ENCODE measurements at regions not wholly inside any gene's neighbourhood (a gene's known extent, or its start where the extent isn't known, plus 50 kb on each side); places are given as distances from the start of the nearest gene placed in this dataset.

DNA sequence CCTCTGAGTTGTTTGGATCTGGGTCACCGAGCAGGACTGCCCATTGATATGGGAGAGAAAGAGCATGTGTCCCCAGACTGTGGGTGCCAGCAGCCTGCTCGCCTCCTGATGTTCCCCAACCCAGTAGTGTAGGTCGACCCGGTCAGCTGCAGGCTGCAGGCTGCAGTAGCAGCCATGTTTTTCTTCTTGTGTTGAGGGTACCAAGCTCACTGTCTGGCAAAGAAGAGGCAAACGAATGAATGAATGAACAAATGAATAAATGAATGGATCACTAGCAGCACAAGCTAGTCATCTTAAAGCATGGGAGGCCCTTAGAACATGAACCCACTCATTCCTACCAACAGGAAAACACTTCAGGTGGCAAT, 293.2 kb downstream of the SOX9 start:
- DNase-seq: no peak

DNA sequence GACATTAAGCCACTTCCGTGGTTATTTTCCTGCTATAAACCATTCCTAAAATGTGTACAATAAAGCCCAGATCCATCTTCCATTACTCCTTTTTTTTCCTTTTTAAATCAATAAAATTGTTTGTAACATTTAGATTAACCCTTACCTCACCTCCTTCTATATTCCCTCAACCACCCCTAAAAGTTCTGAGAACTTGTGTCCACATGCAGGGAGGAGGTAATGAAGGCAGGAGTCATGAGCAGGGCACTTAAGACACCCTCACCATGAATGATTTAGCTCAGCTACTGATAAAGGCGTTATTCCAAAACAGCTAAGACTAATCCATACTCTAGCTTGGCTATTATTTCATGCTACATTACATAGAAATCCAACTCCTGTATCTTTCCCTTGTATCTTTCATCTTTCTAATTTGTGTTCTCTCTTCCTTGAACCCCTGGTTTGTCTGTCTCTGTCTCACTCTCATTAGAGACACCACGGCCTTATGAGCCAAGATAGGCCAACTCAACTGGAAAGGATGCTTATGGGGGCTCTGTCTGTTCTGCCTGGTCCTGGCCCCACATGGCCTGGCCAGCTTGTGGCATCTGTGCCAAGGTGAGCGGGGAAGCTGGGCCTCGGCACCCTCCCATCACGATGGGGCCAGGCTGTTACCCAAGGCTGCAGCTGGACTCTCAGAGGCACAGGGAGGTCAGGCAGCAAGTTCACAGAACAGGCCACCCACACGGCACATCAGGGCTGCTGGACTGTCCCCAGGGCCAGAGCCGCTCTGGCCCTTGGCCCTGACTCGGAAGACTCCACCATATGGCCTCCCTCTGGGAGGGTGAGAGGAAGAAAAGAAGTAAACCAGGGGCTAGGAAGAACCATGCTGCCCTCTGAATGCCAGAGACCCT, 294.4 kb downstream of the SOX9 start:
- DNase-seq: no peak

DNA sequence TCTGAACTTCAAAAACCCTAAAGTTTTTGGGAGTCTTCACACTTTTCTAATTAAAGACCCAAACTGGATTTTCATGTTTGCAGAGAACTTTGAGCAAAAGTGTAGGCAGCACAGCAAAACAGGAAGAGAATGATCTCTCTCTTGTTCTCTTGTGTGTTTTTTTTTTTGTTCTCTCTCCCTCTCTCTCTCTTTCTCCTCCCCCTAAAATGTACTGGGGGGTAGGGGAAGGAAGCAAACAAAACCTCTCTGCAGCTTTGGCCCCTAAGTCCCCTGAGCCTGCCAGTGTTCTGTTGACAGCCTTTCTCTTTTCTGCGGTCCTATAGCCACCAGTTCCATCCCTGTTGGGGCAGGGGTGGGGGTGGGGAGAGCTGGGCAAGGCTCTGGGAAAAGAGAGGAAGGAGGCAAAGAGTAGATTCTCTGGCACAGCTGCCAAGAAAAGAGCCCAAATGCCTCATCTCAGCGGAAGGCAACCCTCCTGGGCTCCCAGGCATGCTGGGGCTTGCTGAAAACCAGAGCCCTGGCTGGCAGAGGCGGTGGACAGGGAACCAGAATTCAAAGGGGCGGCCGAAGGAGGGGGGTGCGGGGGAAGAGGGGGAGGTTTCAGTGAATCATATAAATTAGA, 295.3 kb downstream of the SOX9 start:
- DNase-seq: no peak

DNA sequence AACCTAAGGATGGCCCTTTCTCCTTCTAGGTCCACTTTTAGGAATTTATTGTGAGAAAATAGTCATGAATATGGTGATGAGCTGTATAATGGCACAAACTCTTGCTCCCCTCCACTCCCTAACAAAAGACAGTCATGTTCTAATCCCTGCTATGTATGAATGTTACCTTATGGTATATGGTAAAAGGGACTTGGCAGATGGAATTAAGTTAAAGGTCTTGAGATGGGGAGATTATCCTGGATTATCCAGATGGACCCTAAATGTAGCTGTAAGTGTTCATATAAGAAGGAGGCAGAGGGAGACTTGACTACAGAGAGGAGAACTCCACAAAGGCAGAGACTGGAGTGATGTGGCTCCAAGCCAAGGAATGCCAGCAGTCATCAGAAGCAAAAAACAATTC, 296.1 kb downstream of the SOX9 start:
- no peak for DNase-seq

DNA sequence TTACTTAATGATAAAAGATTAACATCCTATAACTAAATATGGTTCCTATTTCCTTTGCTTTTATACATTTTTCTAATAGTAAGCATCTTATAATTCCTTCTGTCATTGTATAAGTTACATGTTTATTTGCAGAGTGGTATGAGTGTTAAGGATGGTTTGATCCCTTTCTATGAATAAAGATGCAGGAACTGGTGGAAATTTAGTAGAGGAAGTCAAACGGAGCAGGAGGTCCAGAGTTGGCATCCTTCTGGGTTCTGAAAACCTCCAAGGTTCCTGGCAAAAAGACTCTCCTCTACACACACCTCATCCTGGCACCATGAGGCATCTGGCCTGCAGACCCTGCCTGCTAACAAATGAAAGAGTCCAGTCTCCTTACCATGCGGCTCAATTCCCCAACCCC, 296.8 kb downstream of the SOX9 start:
- DNase-seq: no peak

DNA sequence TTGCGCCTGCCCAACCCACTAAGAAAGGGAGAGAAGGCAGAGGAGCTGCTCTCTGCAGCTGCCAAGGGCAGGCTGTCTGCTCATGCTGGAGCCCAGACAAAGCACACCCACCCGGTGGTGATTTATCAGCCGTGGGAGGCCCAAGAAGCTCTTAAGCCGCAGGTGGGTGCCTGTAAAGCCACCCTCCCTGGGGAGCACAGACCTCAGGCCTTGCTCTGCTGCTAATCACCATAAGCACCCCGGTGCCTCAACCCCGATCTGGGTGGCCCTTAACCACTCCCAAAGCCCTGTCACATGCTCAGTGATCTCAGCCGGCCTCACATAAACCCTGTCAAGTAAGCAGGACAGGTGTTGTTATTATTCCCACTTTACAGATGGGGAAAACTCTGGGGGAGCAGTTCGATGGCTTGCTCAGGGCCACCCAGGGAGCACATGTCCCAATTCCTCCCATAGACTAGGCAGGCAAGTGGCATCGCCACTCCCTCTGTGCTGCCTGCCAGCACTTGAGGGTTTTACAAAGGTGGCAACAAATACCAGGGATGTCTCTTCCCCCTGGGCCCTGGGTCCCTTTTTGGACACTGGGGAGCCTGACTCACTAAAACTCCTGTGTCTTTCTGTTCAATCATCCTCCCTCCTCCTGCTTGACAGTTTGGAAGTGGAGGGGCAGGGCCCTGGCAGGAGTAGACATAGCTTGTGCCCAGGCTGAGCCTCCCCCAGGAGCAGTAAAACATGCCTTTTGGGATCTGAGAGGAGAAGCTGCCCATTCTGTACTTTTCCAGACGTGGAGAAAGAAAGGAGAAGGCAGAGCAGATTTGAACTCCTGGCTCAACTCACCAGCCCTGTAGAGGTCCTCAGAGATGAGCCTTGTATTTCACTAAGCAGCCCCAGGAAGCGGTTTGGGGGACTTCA, 299.3 kb downstream of the SOX9 start:
- no peak for DNase-seq

DNA sequence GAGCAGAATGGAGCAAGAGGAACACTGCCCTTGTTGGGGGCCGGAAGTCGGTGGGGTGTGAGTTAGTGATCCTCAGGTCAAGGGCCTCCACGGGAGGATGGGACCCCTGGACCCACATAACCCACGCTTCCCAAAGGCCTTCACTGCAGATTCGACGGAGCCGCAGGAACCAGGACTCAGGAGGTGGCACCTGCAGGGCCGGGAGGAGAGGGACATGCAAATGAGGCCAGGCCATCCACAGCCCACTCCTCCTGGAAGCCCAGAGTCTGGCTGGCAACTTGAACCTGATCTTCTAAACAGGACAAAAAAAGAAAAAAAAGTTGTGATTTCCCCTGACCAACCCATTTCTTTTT, 299.9 kb downstream of the SOX9 start:
- no peak for DNase-seq

DNA sequence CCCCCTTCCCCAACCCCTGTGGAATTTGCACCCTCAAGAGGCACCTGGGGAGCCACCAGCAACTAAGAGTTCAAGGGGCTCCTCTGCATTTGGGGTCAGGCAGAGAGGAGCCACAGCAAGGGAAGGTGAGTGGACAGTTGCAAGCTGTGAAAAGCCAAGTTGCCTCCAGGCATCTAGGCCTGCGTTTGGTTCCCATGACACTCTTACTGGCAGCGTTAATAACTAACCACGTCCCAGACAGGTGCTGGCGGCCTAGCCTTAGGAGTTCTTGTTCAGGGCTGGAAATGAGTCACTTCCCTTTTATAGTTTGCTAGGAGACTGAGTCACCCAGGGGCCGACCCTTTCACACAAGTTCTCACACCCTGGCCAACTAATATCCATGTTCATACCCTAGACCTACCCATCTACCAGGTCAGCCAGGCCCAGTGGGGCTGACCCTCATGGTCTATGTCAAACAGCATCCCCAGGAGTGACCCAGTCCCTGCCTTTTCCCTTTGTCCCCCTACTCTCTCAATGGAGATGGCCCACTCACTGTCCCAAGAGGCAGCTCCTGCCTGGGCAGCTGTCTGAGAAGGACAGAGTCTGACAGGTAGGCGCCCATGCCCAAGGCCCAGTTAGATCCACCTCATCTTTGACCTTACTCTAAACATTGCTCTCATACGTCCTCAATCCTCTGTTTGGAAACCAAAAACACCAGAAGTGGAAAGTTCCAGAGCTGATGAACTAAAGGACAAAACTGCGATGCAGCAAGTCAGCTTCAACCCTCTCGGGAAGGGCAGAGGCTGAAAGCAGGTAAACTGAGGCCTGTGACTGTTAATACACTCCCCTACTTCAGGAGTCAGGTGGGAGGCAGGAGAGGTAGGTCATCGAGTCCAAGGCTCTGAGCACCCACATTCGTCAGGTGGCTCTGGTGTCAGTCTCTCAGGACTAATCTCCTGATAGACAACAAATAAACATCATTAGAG, 300.6 kb downstream of the SOX9 start:
- no peak for DNase-seq

GRCh38 chr17:72422204-72422504, 301.3 kb downstream of the SOX9 start:
- no peak for DNase-seq

DNA sequence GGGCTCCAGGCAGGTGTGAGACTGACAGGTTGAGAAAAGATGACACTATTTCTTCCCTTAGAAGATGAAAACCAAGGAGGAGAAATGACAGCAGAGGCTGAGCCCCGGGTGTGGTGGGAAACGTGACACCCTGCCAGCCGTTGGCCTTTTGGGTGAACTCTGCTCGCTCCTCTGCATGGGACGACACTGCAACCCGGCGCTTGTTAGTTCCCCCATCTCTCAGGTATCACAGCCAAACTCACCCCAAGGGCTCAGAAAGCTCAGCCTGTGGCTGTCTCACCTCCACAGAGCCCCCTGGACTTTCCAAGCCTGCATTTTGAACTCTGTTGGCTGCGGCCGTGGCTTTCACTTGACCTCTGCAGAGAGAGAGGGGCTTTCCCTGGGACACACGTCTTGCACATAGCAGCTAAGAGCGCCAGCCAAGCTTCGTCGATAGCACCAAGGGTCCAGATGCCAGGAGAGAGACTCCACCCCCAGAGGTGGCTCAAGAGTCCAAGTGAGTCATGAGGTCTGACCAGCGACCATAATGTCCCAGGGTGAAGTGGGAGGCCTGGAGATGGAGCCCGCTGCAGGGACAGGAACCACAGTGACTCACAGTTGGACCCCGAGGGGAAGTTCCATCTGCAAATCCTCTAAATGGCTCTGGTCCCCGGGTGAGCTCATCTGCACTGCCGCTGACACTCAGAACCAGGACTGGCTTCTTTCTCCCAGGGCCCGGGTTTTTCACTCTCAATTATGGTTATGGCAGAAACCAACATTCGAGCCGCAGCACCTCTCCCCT, 301.9 kb downstream of the SOX9 start:
- no peak for DNase-seq

- no peak for DNase-seq
These were observed 302.4 kb downstream of the SOX9 start for GRCh38 chr17:72423286-72423589.

- DNase-seq: no peak
These were observed 302.9 kb downstream of the SOX9 start for GRCh38 chr17:72423718-72424117.

- no peak for DNase-seq
These were observed 303.8 kb downstream of the SOX9 start for GRCh38 chr17:72424505-72425117.

- no peak for DNase-seq
These were observed 304.4 kb downstream of the SOX9 start for GRCh38 chr17:72425133-72425793.

GRCh38 chr17:72425794-72426168, 305.0 kb downstream of the SOX9 start:
- DNase-seq: no peak

DNA sequence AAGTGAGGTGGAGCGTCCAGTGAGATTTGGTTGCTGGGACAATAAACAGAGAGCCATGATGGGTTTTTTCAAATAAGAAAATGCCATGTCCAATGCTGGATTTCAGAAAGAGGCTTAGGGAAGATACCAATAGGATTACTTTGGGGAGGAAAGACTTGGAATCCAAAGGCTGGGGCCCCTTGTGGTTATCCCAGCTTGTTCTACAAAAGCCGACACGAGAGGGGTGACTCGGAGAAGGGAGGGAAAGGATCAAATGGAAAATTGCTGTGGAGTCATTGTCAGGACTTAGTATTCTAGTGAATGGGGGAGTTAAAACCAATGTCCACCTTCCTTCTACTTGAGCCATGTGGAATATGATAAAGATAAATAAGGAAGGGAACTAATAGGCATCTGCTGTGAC, 305.5 kb downstream of the SOX9 start:
- DNase-seq: no peak

DNA sequence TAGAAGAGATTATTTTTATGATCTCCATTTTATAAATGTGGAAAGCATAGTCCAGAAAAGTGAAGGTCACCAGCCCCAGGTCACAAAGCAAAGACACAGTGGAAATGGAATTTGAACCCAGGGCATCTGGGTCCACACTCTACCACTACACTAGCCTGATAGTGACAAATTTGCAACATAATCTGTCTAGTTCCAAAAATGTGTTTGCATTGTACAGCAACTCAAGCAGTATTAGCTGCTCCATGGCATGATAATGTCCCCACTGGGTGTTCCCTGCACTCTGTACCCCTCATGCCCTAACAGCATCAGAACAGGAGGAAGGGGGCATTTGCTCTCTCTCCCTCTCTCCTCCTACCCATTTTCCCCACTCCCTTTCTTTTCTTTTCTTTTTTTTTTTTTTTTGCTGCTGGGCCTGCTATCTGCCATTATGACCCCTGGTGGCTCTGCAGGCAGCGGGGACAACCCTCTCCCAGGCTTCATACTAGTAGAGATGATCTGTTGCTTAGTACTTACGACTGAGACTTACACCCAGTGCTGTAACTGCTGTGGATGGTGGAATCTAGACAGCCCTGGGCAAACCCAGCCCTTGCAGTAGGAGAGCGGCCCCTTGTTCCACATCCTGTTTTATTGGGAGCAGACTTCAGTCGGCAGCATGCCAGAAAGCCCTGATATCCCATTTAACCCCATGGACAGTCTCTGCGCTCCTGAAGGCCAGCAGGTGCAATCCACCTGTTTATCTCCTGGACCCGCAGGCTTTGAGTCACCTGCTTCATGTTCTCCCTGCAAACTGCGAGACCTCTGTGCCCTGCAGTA, 306.3 kb downstream of the SOX9 start:
- DNase-seq: no peak

GRCh38 chr17:72427761-72428109, 306.9 kb downstream of the SOX9 start:
- DNase-seq: no peak

DNA sequence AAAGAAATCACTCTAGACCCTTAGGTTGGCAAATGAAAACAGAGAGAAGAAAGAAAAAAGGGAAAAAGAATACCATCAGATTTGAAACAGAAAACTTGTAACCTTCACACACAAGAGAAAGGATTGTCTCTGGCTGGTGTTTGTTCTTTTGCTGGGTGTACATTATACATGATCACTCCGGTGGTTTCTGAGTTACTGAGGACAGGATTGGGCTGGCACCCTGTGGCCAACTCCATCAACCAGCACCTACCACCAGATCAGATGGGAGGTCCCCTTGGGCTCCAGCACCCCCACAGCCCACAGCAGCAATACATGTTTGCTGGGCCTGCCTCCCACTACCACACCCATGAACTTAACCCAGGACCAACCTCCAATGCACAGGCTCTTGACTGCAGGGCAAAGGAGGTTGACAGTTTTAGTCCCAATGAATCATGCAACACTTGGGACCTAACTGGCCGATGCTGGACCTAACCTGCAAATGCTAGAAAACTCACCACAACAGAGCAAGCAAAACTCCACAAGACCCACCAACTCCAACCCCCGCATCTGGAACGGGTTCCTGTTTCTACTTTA, 308.3 kb downstream of the SOX9 start:
- no peak for DNase-seq
